Esophagus muscularis mucosa (tissue), 3 donors: ENCODE measurements at regions not wholly inside any gene's neighbourhood (a gene's known extent, or its start where the extent isn't known, plus 50 kb on each side); places are given as distances from the start of the nearest gene placed in this dataset.

Experiments used
- small RNA-seq, 3 donors: library from RNA; depleted of rRNA; stranded (forward); fragments of <200 nt; gene quantifications; one replicate each; pipeline ENCODE3, GENCODE V24; 2016

Small RNA genes lying in the stretch of these regions (small RNA-seq; reads per million reads assigned to genes)
- gene AC011233.1 (0 reads per million in 3 donors), gene MIR4268 (0 reads per million in 3 donors)
